PFSK-1 (cell line): ENCODE measurements at regions not wholly inside any gene's neighbourhood (a gene's known extent, or its start where the extent isn't known, plus 50 kb on each side); places are given as distances from the start of the nearest gene placed in this dataset.

Experiments
- POLR2AphosphoS5 ChIP-seq: IDR thresholded peaks from 2 replicates; pipeline ENCODE4 v1.6.1; 2012; ENCODE audit warnings: low read depth, mild to moderate bottlenecking, control low read depth, low read length, moderate library complexity
- SIN3A ChIP-seq: IDR thresholded peaks from 2 replicates; pipeline ENCODE4 v1.6.1; 2012; ENCODE audit warnings: mild to moderate bottlenecking, low read length, moderate library complexity, borderline replicate concordance; ENCODE audit not compliant: insufficient read depth
- TAF1 ChIP-seq: IDR thresholded peaks from 2 replicates; pipeline ENCODE4 v1.6.1; 2012; ENCODE audit warnings: low read length, control low read depth, borderline replicate concordance; ENCODE audit not compliant: insufficient read depth
- TF ChIP-seq, protein P1 (sequence below), 2 experiments: IDR thresholded peaks; 2 replicates each; pipeline versions ENCODE4 v1.6.1 to v1.8.0; 2011 to 2012; ENCODE audit warnings: low read depth in 2 of 2, low read length in 2 of 2, control low read depth in 1 of 2, inconsistent platforms in 1 of 2, mild to moderate bottlenecking in 1 of 2, moderate library complexity in 1 of 2; ENCODE audit not compliant: insufficient read depth in 1 of 2

DNA sequence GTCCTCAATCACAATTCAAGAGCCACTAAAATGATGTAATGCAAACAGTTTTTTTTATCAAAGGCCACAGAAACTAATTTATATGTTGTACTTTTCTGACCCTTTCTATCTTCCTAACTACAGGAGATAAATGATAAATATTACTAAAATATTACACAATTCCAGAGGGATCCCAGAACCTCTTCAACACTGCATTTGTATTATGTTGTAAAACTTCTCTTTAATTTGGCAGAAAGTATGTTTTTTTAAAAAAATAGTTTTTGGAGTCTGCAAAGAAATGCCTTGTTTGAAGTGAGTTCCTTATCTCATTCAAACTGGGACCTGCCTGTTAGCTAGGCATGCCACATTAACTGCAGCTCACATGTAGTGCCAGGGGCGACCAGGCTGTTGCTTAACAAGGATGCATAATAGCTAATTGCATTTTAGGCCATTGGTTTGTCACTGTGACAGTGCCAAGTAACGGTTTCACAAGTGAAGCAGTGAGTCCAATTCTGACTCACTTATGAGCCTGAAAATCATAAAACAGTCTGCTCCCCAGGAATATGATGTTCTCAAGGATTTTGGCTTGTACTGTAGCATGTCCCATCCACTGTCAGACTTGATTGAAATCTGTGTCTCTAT, 266.9 kb downstream of the KTN1 start:
- TF ChIP-seq POLR2AphosphoS5, result no peak
- TF ChIP-seq, protein P1, sequence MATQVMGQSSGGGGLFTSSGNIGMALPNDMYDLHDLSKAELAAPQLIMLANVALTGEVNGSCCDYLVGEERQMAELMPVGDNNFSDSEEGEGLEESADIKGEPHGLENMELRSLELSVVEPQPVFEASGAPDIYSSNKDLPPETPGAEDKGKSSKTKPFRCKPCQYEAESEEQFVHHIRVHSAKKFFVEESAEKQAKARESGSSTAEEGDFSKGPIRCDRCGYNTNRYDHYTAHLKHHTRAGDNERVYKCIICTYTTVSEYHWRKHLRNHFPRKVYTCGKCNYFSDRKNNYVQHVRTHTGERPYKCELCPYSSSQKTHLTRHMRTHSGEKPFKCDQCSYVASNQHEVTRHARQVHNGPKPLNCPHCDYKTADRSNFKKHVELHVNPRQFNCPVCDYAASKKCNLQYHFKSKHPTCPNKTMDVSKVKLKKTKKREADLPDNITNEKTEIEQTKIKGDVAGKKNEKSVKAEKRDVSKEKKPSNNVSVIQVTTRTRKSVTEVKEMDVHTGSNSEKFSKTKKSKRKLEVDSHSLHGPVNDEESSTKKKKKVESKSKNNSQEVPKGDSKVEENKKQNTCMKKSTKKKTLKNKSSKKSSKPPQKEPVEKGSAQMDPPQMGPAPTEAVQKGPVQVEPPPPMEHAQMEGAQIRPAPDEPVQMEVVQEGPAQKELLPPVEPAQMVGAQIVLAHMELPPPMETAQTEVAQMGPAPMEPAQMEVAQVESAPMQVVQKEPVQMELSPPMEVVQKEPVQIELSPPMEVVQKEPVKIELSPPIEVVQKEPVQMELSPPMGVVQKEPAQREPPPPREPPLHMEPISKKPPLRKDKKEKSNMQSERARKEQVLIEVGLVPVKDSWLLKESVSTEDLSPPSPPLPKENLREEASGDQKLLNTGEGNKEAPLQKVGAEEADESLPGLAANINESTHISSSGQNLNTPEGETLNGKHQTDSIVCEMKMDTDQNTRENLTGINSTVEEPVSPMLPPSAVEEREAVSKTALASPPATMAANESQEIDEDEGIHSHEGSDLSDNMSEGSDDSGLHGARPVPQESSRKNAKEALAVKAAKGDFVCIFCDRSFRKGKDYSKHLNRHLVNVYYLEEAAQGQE (IDR thresholded peaks at IDR 0.05; ENCODE audit: insufficient read depth in 1 of 2, low read depth in 2 of 2, low read length in 2 of 2), result no peak
- TF ChIP-seq TAF1, result no peak
- no peak for TF ChIP-seq SIN3A
